ENCODE measurements at regions not wholly inside any gene's neighbourhood (a gene's known extent, or its start where the extent isn't known, plus 50 kb on each side); places are given as distances from the start of the nearest gene placed in this dataset.
"Not testable (repeated sequence)": the region's sequence is repeated elsewhere in the genome, so short reads cannot be mapped to it uniquely, and the experiment has no call there.

DNA sequence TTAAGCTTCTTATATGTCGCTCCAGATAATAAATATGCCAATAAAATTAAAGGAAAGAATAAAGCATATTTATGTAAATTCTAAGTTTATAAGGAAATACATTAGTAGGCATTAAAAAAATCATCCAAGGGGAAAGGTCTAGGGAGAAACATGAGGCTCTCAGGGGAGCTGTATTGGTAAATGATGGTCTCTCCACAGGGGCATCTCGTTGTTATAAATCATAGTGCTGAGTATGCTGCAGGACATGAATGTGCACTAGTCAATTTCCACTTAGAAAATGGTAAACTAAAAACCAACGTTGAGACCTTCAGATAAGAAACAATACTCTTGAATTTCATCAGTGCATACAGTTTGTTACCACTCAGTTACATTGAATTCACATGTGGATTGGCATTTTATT lies 194.0 kb upstream of the AHR start:
- Histone ChIP-seq H3K4me3 (no peak overlapping the region), H3K27me3 (no peaks in the 10 kb centered on the region), H3K36me3 (no peaks in the 10 kb centered on the region), H3K9me3 (peaks cover 0 to 2% (median 0%) of the 10 kb centered on the region in 4 donors), H3K27ac (no peak overlapping the region), H3K4me1 (peaks cover 0 to 5% (median 0%) of the 10 kb centered on the region in 4 donors)
- TF ChIP-seq POLR2A (IDR thresholded peaks at IDR 0.05): no peak
- no peak for TF ChIP-seq EP300 (IDR thresholded peaks at IDR 0.05)
- TF ChIP-seq, protein P1, sequence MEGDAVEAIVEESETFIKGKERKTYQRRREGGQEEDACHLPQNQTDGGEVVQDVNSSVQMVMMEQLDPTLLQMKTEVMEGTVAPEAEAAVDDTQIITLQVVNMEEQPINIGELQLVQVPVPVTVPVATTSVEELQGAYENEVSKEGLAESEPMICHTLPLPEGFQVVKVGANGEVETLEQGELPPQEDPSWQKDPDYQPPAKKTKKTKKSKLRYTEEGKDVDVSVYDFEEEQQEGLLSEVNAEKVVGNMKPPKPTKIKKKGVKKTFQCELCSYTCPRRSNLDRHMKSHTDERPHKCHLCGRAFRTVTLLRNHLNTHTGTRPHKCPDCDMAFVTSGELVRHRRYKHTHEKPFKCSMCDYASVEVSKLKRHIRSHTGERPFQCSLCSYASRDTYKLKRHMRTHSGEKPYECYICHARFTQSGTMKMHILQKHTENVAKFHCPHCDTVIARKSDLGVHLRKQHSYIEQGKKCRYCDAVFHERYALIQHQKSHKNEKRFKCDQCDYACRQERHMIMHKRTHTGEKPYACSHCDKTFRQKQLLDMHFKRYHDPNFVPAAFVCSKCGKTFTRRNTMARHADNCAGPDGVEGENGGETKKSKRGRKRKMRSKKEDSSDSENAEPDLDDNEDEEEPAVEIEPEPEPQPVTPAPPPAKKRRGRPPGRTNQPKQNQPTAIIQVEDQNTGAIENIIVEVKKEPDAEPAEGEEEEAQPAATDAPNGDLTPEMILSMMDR (IDR thresholded peaks at IDR 0.05): no peak
- no peak for TF ChIP-seq POLR2AphosphoS5 (IDR thresholded peaks at IDR 0.05)
- ATAC-seq (ENCODE audit: low FRiP score in 2 of 2) (no peak), DNase-seq (no peak)
- 80 to 87% methylated on average over 3 of the region's 3 CpGs for WGBS, 2 donors

DNA sequence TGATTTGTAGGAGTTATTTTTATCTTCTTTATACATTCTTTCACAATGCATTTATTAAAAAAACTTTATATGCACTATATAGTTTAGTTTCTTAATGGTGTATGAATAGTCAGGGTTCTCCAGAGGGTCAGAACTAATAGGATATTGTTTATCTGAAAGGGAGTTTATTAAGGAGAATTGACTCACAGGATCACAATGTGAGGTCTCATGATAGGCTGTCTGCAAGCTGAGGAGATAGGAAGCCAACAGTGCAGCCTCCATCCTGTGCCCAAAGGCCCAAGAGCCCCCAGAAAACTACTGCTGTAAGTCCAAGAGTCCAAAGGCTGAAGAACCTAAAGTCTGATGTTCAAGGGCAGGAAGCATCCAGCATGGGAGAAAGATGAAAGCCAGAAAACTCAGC lies 192.8 kb upstream of the AHR start:
- Histone ChIP-seq H3K4me1 (no peaks in the 10 kb centered on the region), H3K27me3 (no peaks in the 10 kb centered on the region), H3K9me3 (peaks cover 0 to 2% (median 0%) of the 10 kb centered on the region in 4 donors), H3K4me3 (no peak overlapping the region), H3K36me3 (no peaks in the 10 kb centered on the region), H3K27ac (no peak overlapping the region)
- TF ChIP-seq EP300 (IDR thresholded peaks at IDR 0.05) (no peak), POLR2AphosphoS5 (IDR thresholded peaks at IDR 0.05) (no peak), POLR2A (IDR thresholded peaks at IDR 0.05) (no peak)
- TF ChIP-seq, protein P1 (IDR thresholded peaks at IDR 0.05): no peak
- ATAC-seq (ENCODE audit: low FRiP score in 2 of 2) (no peak), DNase-seq (no peak)

DNA sequence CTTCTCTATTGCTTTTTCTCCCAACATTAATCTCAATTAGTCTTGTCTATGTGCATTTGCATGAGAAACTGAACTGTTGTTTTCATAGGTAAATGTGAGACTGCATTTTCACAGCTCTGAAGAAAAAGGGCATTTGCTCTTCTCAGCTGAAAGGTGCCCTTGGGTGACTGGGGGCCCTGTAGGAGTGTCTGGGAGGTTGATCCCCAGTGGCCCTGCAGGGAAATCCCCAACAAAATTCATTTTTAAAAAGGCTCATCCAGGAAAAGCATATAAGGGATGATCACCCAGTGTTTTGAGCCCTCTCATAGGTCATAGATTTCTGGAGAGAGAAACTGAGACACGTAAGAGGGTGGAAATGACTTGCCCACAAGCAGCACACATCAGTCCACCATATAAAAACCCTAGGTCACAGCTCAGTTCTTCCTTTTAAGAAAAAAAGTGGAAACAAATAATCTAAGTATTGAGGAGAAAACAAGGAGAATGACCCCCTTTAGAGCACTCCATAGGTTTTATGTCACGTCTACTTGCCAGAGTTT lies 190.3 kb upstream of the AHR start:
- DNase-seq (no peak), ATAC-seq (ENCODE audit: low FRiP score in 2 of 2) (no peak)
- Histone ChIP-seq H3K4me1 (no peaks in the 10 kb centered on the region), H3K27ac (no peak overlapping the region), H3K36me3 (no peaks in the 10 kb centered on the region), H3K4me3 (no peak overlapping the region), H3K27me3 (no peaks in the 10 kb centered on the region), H3K9me3 (no peaks in the 10 kb centered on the region)
- 88 to 92% methylated on average over 2 of the region's 2 CpGs for WGBS, 2 donors
- no peak for TF ChIP-seq POLR2A (IDR thresholded peaks at IDR 0.05)
- TF ChIP-seq EP300 (IDR thresholded peaks at IDR 0.05): no peak
- TF ChIP-seq POLR2AphosphoS5 (IDR thresholded peaks at IDR 0.05): no peak
- TF ChIP-seq, protein P1 (IDR thresholded peaks at IDR 0.05): no peak

DNA sequence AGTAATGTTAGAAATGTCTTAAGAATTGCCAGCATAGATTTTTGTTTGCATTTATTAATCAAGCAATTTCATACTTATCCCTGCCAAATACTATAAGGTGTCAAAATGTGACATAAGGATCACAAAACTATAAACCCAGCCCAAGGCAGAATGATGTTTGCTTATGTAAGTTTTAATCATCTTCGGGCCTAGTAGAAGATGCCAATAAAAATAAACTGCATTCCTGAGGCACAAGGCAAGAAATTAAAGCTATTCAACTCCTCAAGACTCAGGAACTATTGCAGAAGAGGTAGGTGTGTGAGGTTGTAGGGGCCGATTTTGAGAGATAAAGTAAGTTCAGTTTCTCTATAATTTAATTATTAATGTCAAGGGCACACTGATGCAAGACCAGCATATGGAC lies 189.4 kb upstream of the AHR start:
- Histone ChIP-seq H3K27me3 (no peaks in the 10 kb centered on the region), H3K36me3 (no peaks in the 10 kb centered on the region), H3K27ac (no peak overlapping the region), H3K4me1 (no peaks in the 10 kb centered on the region), H3K9me3 (no peaks in the 10 kb centered on the region), H3K4me3 (no peak overlapping the region)
- DNase-seq (no peak), ATAC-seq (ENCODE audit: low FRiP score in 2 of 2) (no peak)
- 57 to 58% methylated on average over 2 of the region's 2 CpGs for WGBS, 2 donors
- TF ChIP-seq EP300 (IDR thresholded peaks at IDR 0.05) (no peak), POLR2AphosphoS5 (IDR thresholded peaks at IDR 0.05) (no peak), POLR2A (IDR thresholded peaks at IDR 0.05) (no peak)
- TF ChIP-seq, protein P1 (IDR thresholded peaks at IDR 0.05): no peak

DNA sequence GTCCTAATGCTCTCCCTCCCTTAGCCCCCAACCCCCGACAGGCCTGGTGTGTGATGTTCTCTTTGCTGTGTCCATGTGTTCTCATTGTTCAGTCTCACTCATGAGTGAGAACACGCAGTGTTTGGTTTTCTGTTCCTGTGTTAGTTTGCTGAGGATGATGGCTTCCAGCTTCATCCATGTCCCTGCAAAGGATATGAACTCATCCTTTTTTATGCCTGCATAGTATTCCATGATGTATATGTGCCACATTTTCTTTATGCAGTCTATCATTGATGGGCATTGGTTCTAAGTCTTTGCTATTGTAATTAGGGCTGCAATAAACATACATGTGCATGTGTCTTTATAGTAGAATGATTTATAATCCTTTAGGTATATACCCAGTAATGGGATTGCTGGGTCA lies 184.7 kb upstream of the AHR start:
- not testable (repeated sequence) for H3K4me1 ChIP-seq; H3K27ac ChIP-seq; DNase-seq; H3K36me3 ChIP-seq; H3K4me3 ChIP-seq; H3K9me3 ChIP-seq; H3K27me3 ChIP-seq; ATAC-seq (ENCODE audit: low FRiP score in 2 of 2)
- 96 to 97% methylated on average over 2 of the region's 2 CpGs for WGBS, 2 donors
